ENCODE measurements at regions not wholly inside any gene's neighbourhood (a gene's known extent, or its start where the extent isn't known, plus 50 kb on each side); places are given as distances from the start of the nearest gene placed in this dataset.

GRCh38 chr21:16072737-16073136 is 343.0 kb downstream of the USP25 start:
- no peak for DNase-seq (ENCODE audit: low read depth)

- DNase-seq (ENCODE audit: low read depth) = no peak
Observed at GRCh38 chr21:16073586-16073985, 343.8 kb downstream of the USP25 start.

- no peak for DNase-seq (ENCODE audit: low read depth)
Observed at GRCh38 chr21:16074950-16075489, 345.2 kb downstream of the USP25 start.

GRCh38 chr21:16075649-16076282 is 346.0 kb downstream of the USP25 start:
- DNase-seq (ENCODE audit: low read depth) = no peak

- DNase-seq (ENCODE audit: low read depth) = no peak
Observed at GRCh38 chr21:16076465-16076864, 346.7 kb downstream of the USP25 start.

- no peak for DNase-seq (ENCODE audit: low read depth)
Observed at GRCh38 chr21:16078382-16078781, 348.6 kb downstream of the USP25 start.

- no peak for DNase-seq (ENCODE audit: low read depth)
Observed at GRCh38 chr21:16079830-16080229, 350.0 kb downstream of the USP25 start.

GRCh38 chr21:16081304-16081703 is 351.5 kb downstream of the USP25 start:
- DNase-seq (ENCODE audit: low read depth) = no peak

- DNase-seq (ENCODE audit: low read depth) = no peak
Observed at GRCh38 chr21:16082038-16082816, 352.4 kb downstream of the USP25 start.

- DNase-seq (ENCODE audit: low read depth) = no peak
Observed at GRCh38 chr21:16084776-16085364, 355.1 kb downstream of the USP25 start.

GRCh38 chr21:16085421-16085820 is 355.6 kb downstream of the USP25 start:
- no peak for DNase-seq (ENCODE audit: low read depth)

GRCh38 chr21:16086121-16086520 is 356.3 kb downstream of the USP25 start:
- DNase-seq (ENCODE audit: low read depth) = no peak

GRCh38 chr21:16086936-16087335 is 357.2 kb downstream of the USP25 start:
- no peak for DNase-seq (ENCODE audit: low read depth)

GRCh38 chr21:16087523-16087922 is 357.7 kb downstream of the USP25 start:
- DNase-seq (ENCODE audit: low read depth) = no peak

GRCh38 chr21:16088056-16088455 is 358.3 kb downstream of the USP25 start:
- DNase-seq (ENCODE audit: low read depth) = no peak

GRCh38 chr21:16095005-16095404 is 365.2 kb downstream of the USP25 start:
- DNase-seq (ENCODE audit: low read depth) = no peak

GRCh38 chr21:16096988-16097387 is 367.2 kb downstream of the USP25 start:
- no peak for DNase-seq (ENCODE audit: low read depth)

- DNase-seq (ENCODE audit: low read depth) = no peak
Observed at GRCh38 chr21:16102113-16102512, 372.3 kb downstream of the USP25 start.

- DNase-seq (ENCODE audit: low read depth) = no peak
Observed at GRCh38 chr21:16108561-16109075, 378.8 kb downstream of the USP25 start.

- DNase-seq (ENCODE audit: low read depth) = no peak
Observed at GRCh38 chr21:16113052-16113715, 383.4 kb downstream of the USP25 start.

GRCh38 chr21:16115461-16115860 is 385.7 kb downstream of the USP25 start:
- no peak for DNase-seq (ENCODE audit: low read depth)

GRCh38 chr21:16116069-16116468 is 386.3 kb downstream of the USP25 start:
- no peak for DNase-seq (ENCODE audit: low read depth)
